HG03095 (cell line): ENCODE measurements at regions not wholly inside any gene's neighbourhood (a gene's known extent, or its start where the extent isn't known, plus 50 kb on each side); places are given as distances from the start of the nearest gene placed in this dataset.
"Not testable (repeated sequence)": the region's sequence is repeated elsewhere in the genome, so short reads cannot be mapped to it uniquely, and the experiment has no call there.

ENCODE experiments used
- ATAC-seq: cut with Tn5 transposase; IDR thresholded peaks from one replicate; pipeline ENCODE4 v1.9.1; 2021; ENCODE audit warnings: moderate library complexity; ENCODE audit not compliant: unreplicated experiment

DNA sequence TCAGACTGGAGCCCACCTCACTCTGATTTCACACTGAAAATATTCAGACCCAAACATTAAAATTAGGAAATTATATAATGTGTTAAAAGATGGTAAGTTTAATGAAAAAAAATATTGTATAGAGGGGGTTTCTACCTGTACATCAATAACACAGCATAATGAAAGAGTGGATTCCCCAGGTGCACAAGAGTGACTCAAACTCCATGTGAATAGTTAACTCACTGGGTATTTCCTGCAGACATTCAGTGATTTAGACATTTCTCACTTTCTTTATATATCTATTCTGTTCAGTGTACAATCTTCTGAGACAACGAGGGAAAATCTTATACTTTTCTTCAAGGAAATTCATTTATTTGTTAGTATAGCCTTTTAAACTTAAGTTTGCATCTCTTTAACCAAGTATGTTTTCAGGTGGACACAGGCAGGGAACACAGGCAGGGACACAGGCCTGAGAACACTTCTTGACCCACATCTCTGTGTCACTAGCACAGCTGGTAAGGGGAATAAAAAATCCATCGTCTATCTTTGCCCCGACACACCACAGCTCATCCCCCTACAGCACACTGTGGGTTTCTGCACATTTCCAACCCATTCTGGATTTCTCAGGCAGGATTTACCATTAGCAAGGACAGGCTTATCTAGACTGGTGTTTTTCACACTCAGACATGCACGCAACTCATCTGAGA, 525.5 kb upstream of the BOD1L1 start:
- peak; percentile 67 for ATAC-seq

- no peak for ATAC-seq
These were observed 528.3 kb upstream of the BOD1L1 start for GRCh38 chr4:14155803-14156202.

DNA sequence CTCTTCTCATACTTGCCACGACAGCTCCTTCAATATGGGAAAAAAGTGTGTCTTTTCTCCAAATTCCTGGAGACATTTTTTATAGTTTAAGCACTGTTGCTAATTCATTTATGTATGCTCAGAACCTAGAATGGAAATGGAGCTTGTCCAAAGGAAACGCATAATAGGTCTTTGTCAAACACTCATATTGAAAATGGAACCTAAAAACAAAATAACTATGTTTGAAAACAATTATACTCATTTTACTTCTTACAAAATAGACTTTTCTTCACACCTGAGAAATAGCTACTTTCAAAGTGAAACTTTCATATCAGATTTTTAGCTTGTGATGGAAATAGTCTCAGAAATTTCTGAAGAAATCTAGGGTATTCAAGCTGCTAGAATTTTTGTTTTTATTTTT, 529.7 kb upstream of the BOD1L1 start:
- peak; percentile 62 for ATAC-seq

- peak; percentile 99 for ATAC-seq
These were observed 537.8 kb upstream of the BOD1L1 start for GRCh38 chr4:14165222-14165920.

GRCh38 chr4:14167876-14168510, 540.5 kb upstream of the BOD1L1 start:
- no peak for ATAC-seq

DNA sequence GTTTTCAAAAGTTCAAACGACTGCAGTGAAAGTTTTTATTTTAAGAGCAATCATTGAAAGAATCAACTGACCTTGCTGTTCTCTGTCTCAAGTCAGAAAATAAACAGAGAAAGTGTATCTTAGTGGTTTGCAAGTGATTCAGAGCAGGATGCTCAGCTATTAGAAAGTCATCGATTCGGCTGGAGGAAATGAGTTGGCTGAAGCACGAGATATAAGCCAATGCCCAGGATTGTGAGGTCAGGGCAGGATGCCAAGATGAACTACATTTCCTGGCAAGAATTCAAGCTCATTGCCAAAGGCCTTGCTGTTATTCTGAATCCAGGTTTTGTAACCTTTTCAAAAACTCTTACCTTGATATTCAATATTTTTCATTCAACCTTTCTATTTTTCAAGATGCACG, 541.4 kb upstream of the BOD1L1 start:
- ATAC-seq, result no peak

DNA sequence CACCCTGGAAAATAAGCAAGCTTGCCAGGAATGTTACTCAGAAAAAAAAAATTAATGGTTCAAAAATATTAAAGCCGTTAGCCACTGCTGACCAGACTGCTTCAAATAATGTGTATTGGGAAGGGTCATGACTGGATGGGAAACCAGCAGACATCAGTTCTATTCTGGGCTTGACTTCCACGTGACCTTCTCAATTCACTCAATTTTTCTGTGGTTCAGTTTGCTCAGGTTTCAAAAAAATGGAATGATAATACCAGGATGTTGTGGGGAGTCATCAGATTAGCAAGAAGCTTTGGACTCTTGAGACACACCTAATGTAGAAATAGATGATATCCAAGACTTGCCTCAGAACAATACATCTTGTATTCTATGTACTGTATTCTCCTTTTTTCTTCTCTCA, 541.9 kb upstream of the BOD1L1 start:
- no peak for ATAC-seq

DNA sequence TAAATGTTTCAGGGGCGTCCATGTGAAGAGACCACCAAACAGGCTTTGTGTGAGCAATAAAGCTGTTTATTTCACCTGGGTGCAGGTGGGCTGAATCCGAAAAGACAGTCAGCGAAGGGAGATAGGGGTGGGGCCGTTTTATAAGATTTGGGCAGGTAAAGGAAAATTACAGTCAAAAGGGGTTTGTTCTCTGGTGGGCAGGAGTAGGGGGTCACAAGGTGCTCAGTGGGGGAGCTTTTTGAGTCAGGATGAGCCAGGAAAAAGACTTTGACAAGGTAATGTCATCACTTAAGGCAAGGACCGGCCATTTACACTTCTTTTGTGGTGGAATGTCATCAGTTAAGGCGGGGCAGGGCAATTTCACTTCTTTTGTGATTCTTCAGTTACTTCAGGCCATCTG, 542.4 kb upstream of the BOD1L1 start:
- ATAC-seq, result not testable (repeated sequence)

- no peak for ATAC-seq
These were observed 549.1 kb upstream of the BOD1L1 start for GRCh38 chr4:14176613-14177012.

DNA sequence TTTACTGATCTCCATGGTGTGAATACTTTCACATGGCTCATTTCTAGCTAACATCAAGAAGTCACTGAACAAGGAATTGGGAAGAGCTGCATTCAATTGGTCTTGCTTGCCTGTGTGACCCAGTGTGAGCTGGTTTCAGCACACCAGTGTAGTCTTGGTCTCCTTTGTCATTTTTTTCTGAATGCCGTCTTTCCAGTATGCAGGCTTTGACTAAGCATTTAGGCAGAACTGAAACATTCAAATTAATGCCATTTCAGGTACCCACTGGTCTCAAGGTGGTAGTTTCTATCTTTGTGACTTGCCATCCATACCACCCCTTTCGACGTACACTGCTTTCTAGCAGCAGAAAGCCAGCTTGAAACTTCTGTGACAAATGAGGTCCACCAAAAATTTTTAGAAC, 550.5 kb upstream of the BOD1L1 start:
- peak; percentile 74 for ATAC-seq

- peak; percentile 68 for ATAC-seq
These were observed 550.9 kb upstream of the BOD1L1 start for GRCh38 chr4:14178421-14178820.

DNA sequence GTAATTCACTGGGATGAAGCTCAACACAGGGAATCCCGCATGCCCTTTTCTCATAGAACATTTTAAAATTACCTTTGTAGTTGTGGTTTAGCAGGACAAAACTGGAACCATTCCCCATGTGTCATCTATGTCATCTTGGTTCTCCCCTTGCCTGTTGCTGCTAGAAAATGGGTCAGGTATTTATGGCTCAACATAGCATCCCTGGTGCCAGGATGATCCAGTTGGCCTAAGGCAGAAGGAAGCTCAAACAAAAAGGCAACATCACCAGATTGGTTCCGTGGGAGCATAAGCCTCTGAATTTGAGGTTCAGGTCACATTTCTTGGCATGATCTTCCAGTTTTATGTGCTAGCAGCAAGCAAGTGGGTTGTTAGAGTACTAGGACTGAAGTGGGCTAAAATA, 552.6 kb upstream of the BOD1L1 start:
- ATAC-seq, result no peak

DNA sequence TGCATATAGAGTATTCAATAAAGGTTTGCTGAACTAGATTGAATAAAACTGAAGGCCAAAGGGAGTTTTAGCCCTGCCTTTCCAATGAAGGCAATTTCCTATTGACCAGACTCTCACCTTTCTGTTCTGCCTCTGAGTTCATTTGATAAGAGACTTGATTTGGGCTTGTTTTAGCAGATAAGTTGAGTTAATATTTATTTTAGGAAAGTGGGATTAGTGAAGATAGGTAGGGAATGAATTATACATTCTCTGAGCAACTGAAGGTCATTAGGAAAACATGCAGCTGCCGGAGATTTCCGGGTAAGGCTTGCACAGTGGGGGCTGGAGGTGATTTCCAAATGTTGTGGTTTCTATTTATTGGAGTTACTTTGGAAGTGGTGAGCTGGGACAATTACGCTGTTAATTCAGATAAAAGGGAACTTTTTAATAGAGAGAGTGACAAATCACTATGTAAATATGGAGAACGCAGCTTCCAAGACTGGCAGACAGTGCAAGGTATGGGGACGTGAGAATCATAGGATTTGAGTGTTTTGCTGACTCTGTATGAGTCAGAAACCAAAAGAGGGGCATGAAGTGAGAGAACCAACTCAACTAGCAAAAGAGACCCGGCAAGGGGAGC, 553.6 kb upstream of the BOD1L1 start:
- no peak for ATAC-seq

GRCh38 chr4:14182148-14182547, 554.6 kb upstream of the BOD1L1 start:
- no peak for ATAC-seq

GRCh38 chr4:14184265-14184664, 556.7 kb upstream of the BOD1L1 start:
- ATAC-seq, result no peak

DNA sequence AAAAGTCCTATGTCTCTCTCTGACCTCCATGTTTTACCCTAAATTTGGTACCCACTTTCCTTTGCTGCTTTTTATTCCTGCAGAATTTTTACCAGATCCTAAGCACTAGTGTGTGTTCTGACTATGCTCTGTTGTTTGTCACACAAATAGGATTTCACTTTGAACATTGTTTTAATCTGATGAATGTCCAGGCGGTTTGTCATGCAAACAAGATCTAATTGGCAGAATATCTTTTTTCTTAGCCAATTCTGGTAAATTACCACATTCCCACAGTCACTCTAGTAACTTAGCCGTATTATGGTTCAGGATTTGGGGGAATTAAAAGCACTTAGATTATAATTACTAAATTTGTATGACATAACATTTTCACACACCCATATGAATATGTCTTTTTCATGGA, 557.2 kb upstream of the BOD1L1 start:
- ATAC-seq, result no peak

DNA sequence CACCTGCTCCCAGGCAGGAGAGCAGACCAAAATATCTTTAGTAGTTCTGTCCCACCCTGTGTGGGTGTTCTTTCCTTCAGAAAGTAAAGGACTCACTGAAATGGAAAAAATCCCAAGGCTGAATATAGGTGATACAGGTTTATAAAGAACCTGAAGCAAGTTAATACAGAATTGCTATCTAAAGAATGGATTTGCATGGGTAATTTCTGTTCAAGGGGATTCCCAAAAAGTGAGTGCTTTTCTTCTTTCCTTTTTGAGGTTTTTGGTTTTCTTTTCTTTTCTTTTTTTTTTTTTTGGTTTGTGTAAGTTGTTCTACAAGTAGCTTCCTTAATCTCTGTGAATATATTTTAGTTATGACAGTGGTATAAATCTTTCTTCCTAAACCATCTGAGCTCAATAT, 560.7 kb upstream of the BOD1L1 start:
- ATAC-seq, result no peak

- no peak for ATAC-seq
These were observed 566.1 kb upstream of the BOD1L1 start for GRCh38 chr4:14193601-14194000.

GRCh38 chr4:14196131-14196530, 568.6 kb upstream of the BOD1L1 start:
- ATAC-seq, result no peak

DNA sequence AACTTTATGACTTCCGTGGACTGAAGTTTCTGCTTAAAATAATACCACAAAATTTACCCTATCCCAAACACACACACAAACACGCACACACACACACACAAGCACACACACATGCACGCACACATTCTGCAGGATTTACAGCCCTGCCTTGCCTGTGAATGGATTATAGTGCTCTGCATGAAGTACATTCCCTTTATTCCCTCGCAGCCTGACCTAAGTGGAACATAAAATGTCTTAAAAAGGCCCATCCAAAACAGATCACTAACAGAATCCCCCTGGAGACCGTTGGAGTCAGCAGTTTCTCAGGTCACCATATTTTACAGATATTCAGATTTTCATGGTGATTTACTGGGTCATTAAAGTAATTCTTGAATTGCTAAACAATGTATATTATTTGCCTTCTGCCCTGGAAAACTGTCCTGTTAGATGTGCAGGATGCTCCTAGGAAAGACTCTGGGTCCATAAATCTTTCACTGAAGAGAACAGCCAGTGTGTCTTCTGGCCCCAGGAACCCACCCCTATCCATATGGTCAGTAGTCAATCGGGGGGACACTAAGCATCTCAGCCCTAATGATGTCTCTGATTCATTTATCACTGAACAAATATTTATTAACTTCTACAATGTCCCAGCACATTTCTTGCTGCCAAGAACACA, 587.7 kb upstream of the BOD1L1 start:
- no peak for ATAC-seq

- ATAC-seq, result no peak
These were observed 589.9 kb upstream of the BOD1L1 start for GRCh38 chr4:14217401-14217800.
